HL-60 (cell line): ENCODE measurements at regions not wholly inside any gene's neighbourhood (a gene's known extent, or its start where the extent isn't known, plus 50 kb on each side); places are given as distances from the start of the nearest gene placed in this dataset.

Source experiments
- DNase-seq, 2 experiments: peaks; one replicate each; pipeline ENCODE4 v3.0.0-alpha.2; 2010 to 2020; ENCODE audit warnings: low read depth in 1 of 2, low spot score in 1 of 2
- H3K27ac ChIP-seq: fragments of 250-450 bp; sonication (Bioruptor Pico); replicated peaks from 2 replicates; pipeline ENCODE4 v1.5.1; 2020; ENCODE audit warnings: mild to moderate bottlenecking, moderate library complexity
- H3K27me3 ChIP-seq: fragments of 250-450 bp; sonication (Bioruptor Pico); 2 replicates; pipeline ENCODE4 v1.5.1; 2021; ENCODE audit warnings: mild to moderate bottlenecking, moderate library complexity; ENCODE audit not compliant: insufficient read depth, poor library complexity, severe bottlenecking
- H3K4me3 ChIP-seq: replicated peaks from 2 replicates; pipeline ENCODE4 v1.5.1; 2011; ENCODE audit warnings: mild to moderate bottlenecking, control low read depth, low read length; ENCODE audit not compliant: insufficient read depth
- CTCF ChIP-seq: IDR thresholded peaks from one replicate; pipeline ENCODE4 v1.5.1; 2011; ENCODE audit warnings: low read length, control low read depth, inconsistent platforms; ENCODE audit not compliant: insufficient read depth
- GABPA ChIP-seq: IDR thresholded peaks from 2 replicates; pipeline ENCODE4 v1.6.1; 2012; ENCODE audit warnings: low read depth
- POLR2AphosphoS5 ChIP-seq: IDR thresholded peaks from 2 replicates; pipeline ENCODE4 v1.6.1; 2012; ENCODE audit warnings: low read depth
- REST ChIP-seq: IDR thresholded peaks from 2 replicates; pipeline ENCODE4 v1.6.1; 2012; ENCODE audit warnings: low read depth; ENCODE audit not compliant: insufficient replicate concordance
- SPI1 ChIP-seq: IDR thresholded peaks from 2 replicates; pipeline ENCODE4 v1.6.1; 2012; ENCODE audit warnings: low read depth, mild to moderate bottlenecking, borderline replicate concordance

GRCh38 chr13:50078895-50079654, 63.8 kb downstream of the KCNRG start:
- Histone ChIP-seq H3K27ac (peak overlapping the region; percentile 99), H3K27me3 (no peaks in the 10 kb centered on the region), H3K4me3 (peak overlapping the region; percentile 67)
- no peak for TF ChIP-seq CTCF
- no peak for TF ChIP-seq POLR2AphosphoS5
- TF ChIP-seq REST = no peak
- TF ChIP-seq SPI1 = no peak
- no peak for TF ChIP-seq GABPA
- DNase-seq = no peak

- H3K27ac ChIP-seq = peak overlapping the region; percentile 99
- H3K27me3 ChIP-seq = no peaks in the 10 kb centered on the region
- DNase-seq = no peak
- peak overlapping the region; percentile 67 for H3K4me3 ChIP-seq
- no peak for TF ChIP-seq REST
- no peak for TF ChIP-seq POLR2AphosphoS5
- no peak for TF ChIP-seq GABPA
- TF ChIP-seq SPI1 = no peak
- TF ChIP-seq CTCF = no peak
These were observed 64.5 kb downstream of the KCNRG start for GRCh38 chr13:50079655-50080202.

GRCh38 chr13:50080203-50080910, 65.1 kb downstream of the KCNRG start:
- peak overlapping the region; percentile 99 for H3K27ac ChIP-seq
- H3K27me3 ChIP-seq = no peaks in the 10 kb centered on the region
- peak; percentile 63; the same call in 1 of the 2 replicates for TF ChIP-seq POLR2AphosphoS5
- no peak for TF ChIP-seq CTCF
- H3K4me3 ChIP-seq = peak overlapping the region; percentile 67
- peak in 1 of 2 experiments; percentile 52 for DNase-seq
